MG63 (cell line): ENCODE measurements at regions not wholly inside any gene's neighbourhood (a gene's known extent, or its start where the extent isn't known, plus 50 kb on each side); places are given as distances from the start of the nearest gene placed in this dataset.
"Not testable (repeated sequence)": the region's sequence is repeated elsewhere in the genome, so short reads cannot be mapped to it uniquely, and the experiment has no call there.

Experiments used
- DNase-seq: peaks from one replicate; pipeline ENCODE4 v3.0.0-alpha.2; 2020
- H3K27me3 ChIP-seq: fragments of 250-450 bp; sonication (Bioruptor Pico); 2 replicates; pipeline ENCODE4 v1.5.1; 2020; ENCODE audit warnings: mild to moderate bottlenecking, moderate library complexity
- H3K36me3 ChIP-seq: fragments of 250-450 bp; sonication (Bioruptor Pico); 2 replicates; pipeline ENCODE4 v1.5.1; 2020; ENCODE audit warnings: mild to moderate bottlenecking, moderate library complexity
- H3K4me3 ChIP-seq: fragments of 250-450 bp; sonication (Bioruptor Pico); 2 replicates; pipeline ENCODE4 v1.5.1; 2020; ENCODE audit warnings: mild to moderate bottlenecking, moderate library complexity
- H3K9me3 ChIP-seq: fragments of 250-450 bp; sonication (Bioruptor Pico); 2 replicates; pipeline ENCODE4 v1.5.1; 2020; ENCODE audit warnings: mild to moderate bottlenecking, moderate library complexity

GRCh38 chr2:84194949-84195644 is 264.0 kb downstream of the SUCLG1 start:
- no peaks in the 10 kb centered on the region for H3K27me3 ChIP-seq
- no peak overlapping the region for H3K4me3 ChIP-seq
- no peaks in the 10 kb centered on the region for H3K36me3 ChIP-seq
- no peaks in the 10 kb centered on the region for H3K9me3 ChIP-seq
- DNase-seq, result no peak

- no peaks in the 10 kb centered on the region for H3K9me3 ChIP-seq
- H3K27me3 ChIP-seq, result no peaks in the 10 kb centered on the region
- H3K36me3 ChIP-seq, result no peaks in the 10 kb centered on the region
- DNase-seq, result no peak
- no peak overlapping the region for H3K4me3 ChIP-seq
Observed at GRCh38 chr2:84194181-84194580, 264.9 kb downstream of the SUCLG1 start.

- H3K36me3 ChIP-seq, result no peaks in the 10 kb centered on the region
- no peaks in the 10 kb centered on the region for H3K9me3 ChIP-seq
- H3K4me3 ChIP-seq, result no peak overlapping the region
- no peak for DNase-seq
- no peaks in the 10 kb centered on the region for H3K27me3 ChIP-seq
Observed at GRCh38 chr2:84187258-84187657, 271.8 kb downstream of the SUCLG1 start.

- H3K36me3 ChIP-seq, result no peaks in the 10 kb centered on the region
- H3K9me3 ChIP-seq, result no peaks in the 10 kb centered on the region
- no peak overlapping the region for H3K4me3 ChIP-seq
- DNase-seq, result no peak
- H3K27me3 ChIP-seq, result no peaks in the 10 kb centered on the region; the same call in 1 of the 2 replicates
Observed at GRCh38 chr2:84181927-84182326, 277.2 kb downstream of the SUCLG1 start.

GRCh38 chr2:84177733-84178132 is 281.3 kb downstream of the SUCLG1 start:
- Histone ChIP-seq H3K9me3 (no peaks in the 10 kb centered on the region), H3K27me3 (no peaks in the 10 kb centered on the region; the same call in 1 of the 2 replicates), H3K4me3 (no peak overlapping the region), H3K36me3 (no peaks in the 10 kb centered on the region)
- DNase-seq, result no peak

- H3K36me3 ChIP-seq, result no peaks in the 10 kb centered on the region
- H3K27me3 ChIP-seq, result no peaks in the 10 kb centered on the region; the same call in 1 of the 2 replicates
- no peak for DNase-seq
- H3K4me3 ChIP-seq, result no peak overlapping the region
- H3K9me3 ChIP-seq, result no peaks in the 10 kb centered on the region
Observed at GRCh38 chr2:84175970-84176369, 283.1 kb downstream of the SUCLG1 start.

GRCh38 chr2:84175340-84175739 is 283.7 kb downstream of the SUCLG1 start:
- no peak for DNase-seq
- no peak overlapping the region for H3K4me3 ChIP-seq
- no peaks in the 10 kb centered on the region for H3K9me3 ChIP-seq
- no peaks in the 10 kb centered on the region for H3K27me3 ChIP-seq
- no peaks in the 10 kb centered on the region for H3K36me3 ChIP-seq

GRCh38 chr2:84173041-84173440 is 286.0 kb downstream of the SUCLG1 start:
- Histone ChIP-seq H3K9me3 (no peaks in the 10 kb centered on the region), H3K4me3 (no peak overlapping the region), H3K27me3 (no peaks in the 10 kb centered on the region), H3K36me3 (no peaks in the 10 kb centered on the region)
- DNase-seq, result no peak

GRCh38 chr2:84170979-84171378 is 288.1 kb downstream of the SUCLG1 start:
- H3K9me3 ChIP-seq, result no peaks in the 10 kb centered on the region
- no peaks in the 10 kb centered on the region for H3K27me3 ChIP-seq
- DNase-seq, result no peak
- H3K4me3 ChIP-seq, result no peak overlapping the region
- no peaks in the 10 kb centered on the region for H3K36me3 ChIP-seq

GRCh38 chr2:84169871-84170270 is 289.2 kb downstream of the SUCLG1 start:
- H3K4me3 ChIP-seq, result no peak overlapping the region
- H3K36me3 ChIP-seq, result no peaks in the 10 kb centered on the region
- H3K9me3 ChIP-seq, result no peaks in the 10 kb centered on the region
- no peaks in the 10 kb centered on the region for H3K27me3 ChIP-seq
- DNase-seq, result no peak

- not testable (repeated sequence) for H3K4me3 ChIP-seq, H3K27me3 ChIP-seq, H3K36me3 ChIP-seq, DNase-seq, H3K9me3 ChIP-seq
Observed at GRCh38 chr2:84168552-84168951, 290.5 kb downstream of the SUCLG1 start.

GRCh38 chr2:84165256-84165655 is 293.8 kb downstream of the SUCLG1 start:
- H3K9me3 ChIP-seq, result no peaks in the 10 kb centered on the region
- no peaks in the 10 kb centered on the region for H3K36me3 ChIP-seq
- H3K4me3 ChIP-seq, result no peak overlapping the region
- DNase-seq, result no peak
- H3K27me3 ChIP-seq, result no peaks in the 10 kb centered on the region

- no peaks in the 10 kb centered on the region for H3K36me3 ChIP-seq
- H3K9me3 ChIP-seq, result no peaks in the 10 kb centered on the region
- no peak overlapping the region for H3K4me3 ChIP-seq
- no peak for DNase-seq
- no peaks in the 10 kb centered on the region for H3K27me3 ChIP-seq
Observed at GRCh38 chr2:84160453-84160852, 298.6 kb downstream of the SUCLG1 start.

GRCh38 chr2:84158605-84159004 is 300.5 kb downstream of the SUCLG1 start:
- Histone ChIP-seq H3K9me3 (no peaks in the 10 kb centered on the region), H3K27me3 (no peaks in the 10 kb centered on the region), H3K36me3 (no peaks in the 10 kb centered on the region), H3K4me3 (no peak overlapping the region)
- no peak for DNase-seq

- no peak overlapping the region for H3K4me3 ChIP-seq
- no peaks in the 10 kb centered on the region for H3K36me3 ChIP-seq
- DNase-seq, result no peak
- H3K27me3 ChIP-seq, result no peaks in the 10 kb centered on the region
- H3K9me3 ChIP-seq, result no peaks in the 10 kb centered on the region
Observed at GRCh38 chr2:84152462-84152861, 306.6 kb downstream of the SUCLG1 start.

GRCh38 chr2:84144345-84144744 is 314.7 kb downstream of the SUCLG1 start:
- DNase-seq, result no peak
- Histone ChIP-seq H3K9me3 (no peaks in the 10 kb centered on the region), H3K36me3 (no peaks in the 10 kb centered on the region), H3K27me3 (no peaks in the 10 kb centered on the region), H3K4me3 (no peak overlapping the region)

- no peak overlapping the region for H3K4me3 ChIP-seq
- no peaks in the 10 kb centered on the region for H3K36me3 ChIP-seq
- H3K27me3 ChIP-seq, result no peaks in the 10 kb centered on the region
- H3K9me3 ChIP-seq, result no peaks in the 10 kb centered on the region
- DNase-seq, result no peak
Observed at GRCh38 chr2:84137034-84137433, 322.0 kb downstream of the SUCLG1 start.

GRCh38 chr2:84132370-84132769 is 326.7 kb downstream of the SUCLG1 start:
- Histone ChIP-seq H3K4me3 (no peak overlapping the region), H3K27me3 (no peaks in the 10 kb centered on the region), H3K9me3 (no peaks in the 10 kb centered on the region), H3K36me3 (no peaks in the 10 kb centered on the region)
- no peak for DNase-seq
